ENCODE measurements at regions not wholly inside any gene's neighbourhood (a gene's known extent, or its start where the extent isn't known, plus 50 kb on each side); places are given as distances from the start of the nearest gene placed in this dataset.

DNA sequence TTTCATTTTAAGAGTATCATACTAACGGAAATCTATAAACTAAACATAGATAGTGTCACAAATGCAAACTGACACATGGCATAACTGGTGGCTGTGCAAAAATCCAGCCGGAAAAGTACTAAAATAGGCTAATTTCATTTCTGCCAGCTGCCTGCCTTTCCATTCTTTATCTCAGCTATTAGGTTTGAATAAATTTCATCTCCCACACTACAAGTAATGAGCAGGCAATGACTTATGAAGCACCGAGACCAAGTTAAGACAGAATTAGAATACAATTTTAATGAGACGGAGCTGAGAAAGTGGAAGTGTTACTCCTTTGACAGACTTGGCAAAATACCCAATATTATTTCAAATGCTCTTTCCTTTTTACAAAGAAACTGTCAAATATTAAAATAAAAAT is 258.8 kb upstream of the ZNF608 start:
- no peak overlapping the region for H3K4me2 ChIP-seq (ENCODE audit: insufficient read depth, low read length)
- H3K79me2 ChIP-seq (ENCODE audit: control insufficient read depth, insufficient read depth, low read length): no peaks in the 10 kb centered on the region
- no peak overlapping the region for H3K4me3 ChIP-seq (replicated peaks in 1 of 3; ENCODE audit: insufficient read depth in 1 of 3, low read depth in 1 of 3, low read length in 3 of 3)
- TF ChIP-seq POLR2AphosphoS5 (IDR thresholded peaks at IDR 0.05; ENCODE audit: insufficient read depth, low read depth, low read length) (no peak), FOS (IDR thresholded peaks at IDR 0.05; ENCODE audit: borderline replicate concordance, insufficient read depth, low read length) (no peak), GATA2 (IDR thresholded peaks at IDR 0.05; ENCODE audit: insufficient read depth, insufficient read length, low read depth, low read length) (no peak), JUN (IDR thresholded peaks at IDR 0.05; ENCODE audit: borderline replicate concordance, insufficient read depth, insufficient read length, low read depth) (no peak), CTCF (IDR thresholded peaks at IDR 0.05; ENCODE audit: extremely low read depth in 1 of 2, insufficient read depth in 1 of 2, low read depth in 1 of 2, low read length in 2 of 2) (no peak), POLR2A (IDR thresholded peaks at IDR 0.05; ENCODE audit: low read depth, low read length) (no peak)
- TF ChIP-seq, protein P1, sequence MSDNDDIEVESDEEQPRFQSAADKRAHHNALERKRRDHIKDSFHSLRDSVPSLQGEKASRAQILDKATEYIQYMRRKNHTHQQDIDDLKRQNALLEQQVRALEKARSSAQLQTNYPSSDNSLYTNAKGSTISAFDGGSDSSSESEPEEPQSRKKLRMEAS (IDR thresholded peaks at IDR 0.05; ENCODE audit: insufficient read depth, insufficient read length): no peak
- no peak overlapping the region for H3K27ac ChIP-seq (ENCODE audit: insufficient read depth, low read depth, low read length)
- H3K36me3 ChIP-seq (ENCODE audit: control insufficient read depth in 2 of 2, extremely low read depth in 1 of 2, insufficient read depth in 2 of 2, low read length in 2 of 2): no peaks in the 10 kb centered on the region
- H3K9ac ChIP-seq (replicated peaks; ENCODE audit: extremely low read depth, insufficient read depth, low read length): no peak overlapping the region
- H3K4me1 ChIP-seq (ENCODE audit: control insufficient read depth, extremely low read depth, insufficient read depth, low read length): no peaks in the 10 kb centered on the region
- H3K27me3 ChIP-seq (ENCODE audit: control insufficient read depth in 2 of 2, insufficient read depth in 2 of 2, low read length in 2 of 2): no peaks in the 10 kb centered on the region
- no peaks in the 10 kb centered on the region for H3K9me1 ChIP-seq (replicated peaks; ENCODE audit: control insufficient read depth, extremely low read depth, insufficient read depth, low read length)
- intact Hi-C loops (cut with micrococcal nuclease) (no loop called here), dilution Hi-C loops (cut with MboI; ENCODE audit: extremely low pct_ligation_motif_present, low sequenced_read_pairs) (no loop called here)
- H4K20me1 ChIP-seq (replicated peaks; ENCODE audit: control insufficient read depth, extremely low read depth, insufficient read depth, low read length): no peaks in the 10 kb centered on the region
- no TSS peak for BruUV-seq (replicated peaks)
- CTCF ChIA-PET: no interaction called here
- H2AFZ ChIP-seq (ENCODE audit: low read depth, low read length): no peak overlapping the region
- FAIRE-seq (no peak), DNase-seq (ENCODE audit: low read depth, low spot score) (peak; percentile 55)
- POLR2A ChIA-PET: no interaction called here
- no peaks in the 10 kb centered on the region for H3K9me3 ChIP-seq (replicated peaks; ENCODE audit: control insufficient read depth, insufficient read depth, low read length)

Data from endothelial cell of umbilical vein (primary cell).